Kidney (tissue), 13 donors: ENCODE measurements at regions not wholly inside any gene's neighbourhood (a gene's known extent, or its start where the extent isn't known, plus 50 kb on each side); places are given as distances from the start of the nearest gene placed in this dataset.

Experiments used
- DNase-seq, 5 donors: peaks; one replicate each; pipeline ENCODE4 v3.0.0-alpha.2; 2013 to 2020
- FAIRE-seq: peaks from 2 replicates; lab custom pipeline; 2012; peaks lifted over from hg19 to GRCh38; lab: Jason Lieb, UNC
- H3K27ac ChIP-seq, 2 donors: one replicate each; pipeline ENCODE4 v1.7.0; 2013; ENCODE audit warnings: low read depth in 2 of 2, low read length in 2 of 2, inconsistent platforms in 1 of 2
- H3K27me3 ChIP-seq: one replicate; pipeline ENCODE4 v1.7.1; 2013; ENCODE audit warnings: low read length, inconsistent platforms; ENCODE audit not compliant: control insufficient read depth, insufficient read depth
- H3K36me3 ChIP-seq, 3 donors: one replicate each; pipeline versions ENCODE4 v1.7.0 to v1.7.1; 2013; ENCODE audit warnings: low read length in 3 of 3, control low read depth in 1 of 3, inconsistent platforms in 1 of 3; ENCODE audit not compliant: insufficient read depth in 3 of 3, control insufficient read depth in 2 of 3
- H3K4me1 ChIP-seq, 3 donors: one replicate each; pipeline versions ENCODE4 v1.7.0 to v1.7.1; 2013; ENCODE audit warnings: low read length in 3 of 3, inconsistent platforms in 1 of 3, low read depth in 1 of 3; ENCODE audit not compliant: control insufficient read depth in 2 of 3, insufficient read depth in 2 of 3
- H3K4me3 ChIP-seq, 3 donors: one replicate each; pipeline versions ENCODE4 v1.7.0 to v1.8.1; 2013; ENCODE audit warnings: low read length in 3 of 3, control low read depth in 1 of 3, inconsistent platforms in 1 of 3
- H3K9ac ChIP-seq, 3 donors: one replicate each; pipeline versions ENCODE4 v1.7.0 to v1.7.1; 2013; ENCODE audit warnings: low read length in 3 of 3, control low read depth in 1 of 3, inconsistent platforms in 1 of 3
- H3K9me3 ChIP-seq, 3 donors: one replicate each; pipeline versions ENCODE4 v1.7.0 to v1.7.1; 2013; ENCODE audit warnings: low read length in 3 of 3, control low read depth in 1 of 3, inconsistent platforms in 1 of 3; ENCODE audit not compliant: control insufficient read depth in 2 of 3, insufficient read depth in 1 of 3
- CTCF ChIP-seq: IDR thresholded peaks from 3 replicates; pipeline ENCODE4 v1.5.1; 2012; ENCODE audit warnings: mild to moderate bottlenecking, moderate library complexity, borderline replicate concordance; ENCODE audit not compliant: insufficient read depth; ENCODE audit errors: extremely low read depth
- intact Hi-C: fragments of 100-400 bp; cut with DNase I; formaldehyde crosslinking; loops from one replicate; pipeline ENCODE4 v1.11.1; 2022
- donor health status: control.
- donor health status: control.
- donor health status: control.
- donor health status: control.
- donor health status: control.
- donor health status: DM: yes; HTN: yes; CAD: no.
- donor health status: Normal renal cell carcinoma (clear cell type).

- Histone ChIP-seq H3K27me3 (no peaks in the 10 kb centered on the region), H3K9me3 (no peaks in the 10 kb centered on the region), H3K9ac (no peak overlapping the region), H3K4me1 (peaks cover 0 to 11% (median 0%) of the 10 kb centered on the region in 3 donors), H3K27ac (no peak overlapping the region), H3K4me3 (no peak overlapping the region), H3K36me3 (no peaks in the 10 kb centered on the region)
- peak in 4 of 5 donors; percentile 90 to 95 (median 92) for DNase-seq
- no peak for TF ChIP-seq CTCF
- no peak for FAIRE-seq
- intact Hi-C loops, result no loop called here
Observed at GRCh38 chr9:81116340-81117137, 572.8 kb downstream of the TLE1 start.

- no peak overlapping the region for H3K9ac ChIP-seq
- FAIRE-seq, result no peak
- peak in 1 of 5 donors; percentile 62 for DNase-seq
Observed at GRCh38 chr9:81113453-81114124, 575.8 kb downstream of the TLE1 start.

GRCh38 chr9:81112627-81113452, 576.5 kb downstream of the TLE1 start:
- FAIRE-seq (no peak), DNase-seq (peak in 1 of 5 donors; percentile 55)
- Histone ChIP-seq H3K9ac (no peak overlapping the region), H3K9me3 (no peaks in the 10 kb centered on the region), H3K36me3 (no peaks in the 10 kb centered on the region), H3K4me1 (peaks cover 0 to 11% (median 0%) of the 10 kb centered on the region in 3 donors), H3K27ac (no peak overlapping the region), H3K4me3 (no peak overlapping the region), H3K27me3 (no peaks in the 10 kb centered on the region)
- intact Hi-C loops, result no loop called here
- no peak for TF ChIP-seq CTCF

More at GRCh38 chr9:81113453-81114124, 575.8 kb downstream of the TLE1 start:
- intact Hi-C loops, result no loop called here
- no peaks in the 10 kb centered on the region for H3K27me3 ChIP-seq
- peaks cover 0 to 11% (median 0%) of the 10 kb centered on the region in 3 donors for H3K4me1 ChIP-seq
- no peaks in the 10 kb centered on the region for H3K9me3 ChIP-seq
- H3K4me3 ChIP-seq, result no peak overlapping the region
- TF ChIP-seq CTCF, result no peak
- no peak overlapping the region for H3K27ac ChIP-seq
- H3K36me3 ChIP-seq, result no peaks in the 10 kb centered on the region
